GM12878 (cell line): ENCODE measurements at regions not wholly inside any gene's neighbourhood (a gene's known extent, or its start where the extent isn't known, plus 50 kb on each side); places are given as distances from the start of the nearest gene placed in this dataset.

Experiments used
- ATAC-seq: fragments of 200-7000 bp; cut with Tn5 transposase; 3 replicates; pipeline ENCODE4 v1.9.1; 2020; ENCODE audit warnings: mild to moderate bottlenecking, moderate library complexity
- BruUV-seq: library from RNA; stranded (reverse); fragments of 400-500 nt; replicated peaks from 2 replicates; lab custom pipeline; 2021; lab: Mats Ljungman, UMichigan
- CTCF ChIA-PET: fragments of 300-600 bp; sonication (Branson Sonifier 250); formaldehyde crosslinking; extraction: SDS; loops from one replicate; lab custom pipeline; 2021; ENCODE audit warnings: inconsistent platforms; lab: Yijun Ruan, JAX
- POLR2A ChIA-PET: fragments of 350-600 bp; formaldehyde crosslinking; extraction: SDS; loops from one replicate; lab custom pipeline; 2021; ENCODE audit warnings: inconsistent platforms; lab: Charles Lee
- RAD21 ChIA-PET: fragments of 300-600 bp; sonication (Branson Sonifier 250); formaldehyde crosslinking; loops from one replicate; lab custom pipeline; 2023; ENCODE audit warnings: antibody characterized with exemption; ENCODE audit not compliant: unreplicated experiment; lab: Charles Lee
- SMC1A ChIA-PET: fragments of 300-600 bp; sonication (Branson Sonifier 250); formaldehyde crosslinking; loops from one replicate; lab custom pipeline; 2023; ENCODE audit not compliant: unreplicated experiment, uncharacterized antibody; lab: Charles Lee
- DNase-seq: peaks from one replicate; pipeline ENCODE4 v3.0.0-alpha.2; 2011; ENCODE audit warnings: low read depth, low spot score
- FAIRE-seq: peaks from 3 replicates; lab custom pipeline; 2011; peaks lifted over from hg19 to GRCh38; lab: Jason Lieb, UNC
- H2AFZ ChIP-seq: 2 replicates; pipeline ENCODE4 v1.6.0; 2011; ENCODE audit warnings: low read depth, low read length, control low read depth; ENCODE audit not compliant: control insufficient read depth
- H3K27ac ChIP-seq: 2 replicates; pipeline ENCODE4 v1.5.1; 2011; ENCODE audit warnings: control low read depth; ENCODE audit not compliant: control insufficient read depth, insufficient read depth
- H3K27me3 ChIP-seq, 2 experiments: replicated peaks in 1 of 2; 2 replicates each; pipeline versions ENCODE4 v1.6.0 to v1.6.1; 2011; ENCODE audit warnings: low read length in 1 of 2; ENCODE audit not compliant: control insufficient read depth in 2 of 2, insufficient read depth in 2 of 2
- H3K36me3 ChIP-seq, 2 experiments: 2 replicates each; pipeline ENCODE4 v1.5.1; 2011; ENCODE audit warnings: low read length in 1 of 2; ENCODE audit not compliant: control insufficient read depth in 2 of 2, insufficient read depth in 2 of 2
- H3K4me1 ChIP-seq: 2 replicates; pipeline ENCODE4 v1.6.1; 2011; ENCODE audit warnings: mild to moderate bottlenecking, low read length, moderate library complexity, mixed read lengths; ENCODE audit not compliant: control insufficient read depth, insufficient read depth
- H3K4me2 ChIP-seq: 2 replicates; pipeline ENCODE4 v1.6.0; 2011; ENCODE audit warnings: control low read depth; ENCODE audit not compliant: control insufficient read depth, insufficient read depth
- H3K4me3 ChIP-seq: fragments of 200-600 bp; sonication (generic); 2 replicates; pipeline ENCODE4 v1.5.1; 2016
- H3K79me2 ChIP-seq: 2 replicates; pipeline ENCODE4 v1.6.0; 2011; ENCODE audit warnings: low read length; ENCODE audit not compliant: control insufficient read depth, insufficient read depth
- H3K9ac ChIP-seq: 2 replicates; pipeline ENCODE4 v1.8.0; 2011; ENCODE audit warnings: low read length, control low read depth, mixed read lengths; ENCODE audit not compliant: control insufficient read depth, insufficient read depth
- H3K9me3 ChIP-seq: replicated peaks from 3 replicates; pipeline ENCODE4 v1.5.1; 2011; ENCODE audit warnings: mild to moderate bottlenecking, low read length; ENCODE audit not compliant: control insufficient read depth, insufficient read depth
- H4K20me1 ChIP-seq: 2 replicates; pipeline ENCODE4 v1.6.0; 2011; ENCODE audit not compliant: control insufficient read depth, insufficient read depth
- BHLHE40 ChIP-seq, 2 experiments: fragments of 450-650 bp in 1 of 2; IDR thresholded peaks; 2 replicates each; pipeline ENCODE4 v1.6.1; 2011 to 2017; ENCODE audit warnings: low read depth in 2 of 2, borderline replicate concordance in 1 of 2, improper control_type of control experiment in 1 of 2, low read length in 1 of 2, mild to moderate bottlenecking in 1 of 2
- BMI1 ChIP-seq: fragments of 450-650 bp; IDR thresholded peaks from 2 replicates; pipeline ENCODE4 v1.6.1; 2016; ENCODE audit warnings: mild to moderate bottlenecking, moderate library complexity, borderline replicate concordance
- CREM ChIP-seq: IDR thresholded peaks from 2 replicates; pipeline ENCODE4 v1.6.1; 2014; ENCODE audit warnings: antibody characterized with exemption, low read depth
- FOS ChIP-seq: IDR thresholded peaks from 3 replicates; pipeline ENCODE4 v1.6.1; 2011; ENCODE audit warnings: borderline replicate concordance; ENCODE audit not compliant: insufficient read length; ENCODE audit errors: extremely low read depth
- FOXM1 ChIP-seq: IDR thresholded peaks from 2 replicates; pipeline ENCODE4 v1.6.1; 2012; ENCODE audit warnings: low read depth, mild to moderate bottlenecking, inconsistent platforms, low read length, moderate library complexity
- HCFC1 ChIP-seq: fragments of 150-350 bp; IDR thresholded peaks from 2 replicates; pipeline ENCODE4 v1.6.1; 2014; ENCODE audit warnings: low read length
- NFYA ChIP-seq: IDR thresholded peaks from 2 replicates; pipeline ENCODE4 v1.6.1; 2011; ENCODE audit warnings: low read depth, mild to moderate bottlenecking, low read length, improper control_type of control experiment, borderline replicate concordance
- NRF1 ChIP-seq: conservative IDR thresholded peaks from 2 replicates; pipeline ENCODE4 v1.6.1; 2011; ENCODE audit warnings: mild to moderate bottlenecking, low read depth, low read length, improper control_type of control experiment
- POU2F2 ChIP-seq: IDR thresholded peaks from 3 replicates; pipeline ENCODE4 v1.6.1; 2011; ENCODE audit warnings: low read depth, mild to moderate bottlenecking, low read length, borderline replicate concordance
- RBBP5 ChIP-seq: fragments of 200-600 bp; sonication (generic); conservative IDR thresholded peaks from 2 replicates; pipeline ENCODE4 v1.6.1; 2016
- SPI1 ChIP-seq: IDR thresholded peaks from 2 replicates; pipeline ENCODE4 v1.6.1; 2011; ENCODE audit warnings: low read depth, mild to moderate bottlenecking, low read length, moderate library complexity, borderline replicate concordance; ENCODE audit not compliant: insufficient read depth
- WGBS: methylation state at CpG from one replicate; pipeline ENCODE4 v1.1.6; 2016; ENCODE audit warnings: low lambda C conversion rate; ENCODE audit not compliant: insufficient replicate concordance, insufficient coverage; ENCODE audit errors: missing lambda C conversion rate; 5-methylcytosine and 5-hydroxymethylcytosine counted together
- in situ Hi-C: fragments of 300-500 bp; cut with MboI; formaldehyde crosslinking; loops from 9 replicates; pipeline ENCODE4 v1.14.3; 2018; ENCODE audit warnings: mixed read lengths
- intact Hi-C: fragments of 100-400 bp; cut with micrococcal nuclease; formaldehyde crosslinking; loops from one replicate; pipeline ENCODE4 v1.14.2; 2022; ENCODE audit not compliant: unreplicated experiment
- TF ChIP-seq, protein P1 (sequence below): fragments of 450-650 bp; IDR thresholded peaks from 2 replicates; pipeline ENCODE4 v1.6.1; 2017; ENCODE audit warnings: mild to moderate bottlenecking, moderate library complexity
- TF ChIP-seq, protein P2 (sequence below): fragments of 450-650 bp; IDR thresholded peaks from 2 replicates; pipeline ENCODE4 v1.6.1; 2017; ENCODE audit warnings: mild to moderate bottlenecking, low read depth, inconsistent platforms; ENCODE audit not compliant: poor library complexity, severe bottlenecking
- TF ChIP-seq, protein P3 (sequence below): fragments of 450-650 bp; IDR thresholded peaks from 2 replicates; pipeline ENCODE4 v1.6.1; 2017; ENCODE audit warnings: mild to moderate bottlenecking, moderate library complexity

- ChIA-PET SMC1A (no interaction called here), RAD21 (no interaction called here), POLR2A (no interaction called here), CTCF (no interaction called here)
- Histone ChIP-seq H3K9me3 (no peaks in the 10 kb centered on the region), H3K4me1 (no peaks in the 10 kb centered on the region), H3K4me2 (no peak overlapping the region), H3K4me3 (no peak overlapping the region), H4K20me1 (no peaks in the 10 kb centered on the region), H3K36me3 (no peaks in the 10 kb centered on the region), H3K79me2 (no peaks in the 10 kb centered on the region), H3K27ac (no peak overlapping the region), H3K9ac (no peak overlapping the region), H3K27me3 (no peaks in the 10 kb centered on the region; a peak in 2 of 4 replicates), H2AFZ (no peak overlapping the region)
- FAIRE-seq, result no peak
- ATAC-seq, result no peak
- WGBS, result 44% methylated on average over 10 of the region's 10 CpGs
- no TSS peak for BruUV-seq
- DNase-seq, result no peak
- in situ Hi-C loops, result no loop called here
- intact Hi-C loops, result no loop called here
- TF ChIP-seq FOS, result no peak
- TF ChIP-seq, protein P1, sequence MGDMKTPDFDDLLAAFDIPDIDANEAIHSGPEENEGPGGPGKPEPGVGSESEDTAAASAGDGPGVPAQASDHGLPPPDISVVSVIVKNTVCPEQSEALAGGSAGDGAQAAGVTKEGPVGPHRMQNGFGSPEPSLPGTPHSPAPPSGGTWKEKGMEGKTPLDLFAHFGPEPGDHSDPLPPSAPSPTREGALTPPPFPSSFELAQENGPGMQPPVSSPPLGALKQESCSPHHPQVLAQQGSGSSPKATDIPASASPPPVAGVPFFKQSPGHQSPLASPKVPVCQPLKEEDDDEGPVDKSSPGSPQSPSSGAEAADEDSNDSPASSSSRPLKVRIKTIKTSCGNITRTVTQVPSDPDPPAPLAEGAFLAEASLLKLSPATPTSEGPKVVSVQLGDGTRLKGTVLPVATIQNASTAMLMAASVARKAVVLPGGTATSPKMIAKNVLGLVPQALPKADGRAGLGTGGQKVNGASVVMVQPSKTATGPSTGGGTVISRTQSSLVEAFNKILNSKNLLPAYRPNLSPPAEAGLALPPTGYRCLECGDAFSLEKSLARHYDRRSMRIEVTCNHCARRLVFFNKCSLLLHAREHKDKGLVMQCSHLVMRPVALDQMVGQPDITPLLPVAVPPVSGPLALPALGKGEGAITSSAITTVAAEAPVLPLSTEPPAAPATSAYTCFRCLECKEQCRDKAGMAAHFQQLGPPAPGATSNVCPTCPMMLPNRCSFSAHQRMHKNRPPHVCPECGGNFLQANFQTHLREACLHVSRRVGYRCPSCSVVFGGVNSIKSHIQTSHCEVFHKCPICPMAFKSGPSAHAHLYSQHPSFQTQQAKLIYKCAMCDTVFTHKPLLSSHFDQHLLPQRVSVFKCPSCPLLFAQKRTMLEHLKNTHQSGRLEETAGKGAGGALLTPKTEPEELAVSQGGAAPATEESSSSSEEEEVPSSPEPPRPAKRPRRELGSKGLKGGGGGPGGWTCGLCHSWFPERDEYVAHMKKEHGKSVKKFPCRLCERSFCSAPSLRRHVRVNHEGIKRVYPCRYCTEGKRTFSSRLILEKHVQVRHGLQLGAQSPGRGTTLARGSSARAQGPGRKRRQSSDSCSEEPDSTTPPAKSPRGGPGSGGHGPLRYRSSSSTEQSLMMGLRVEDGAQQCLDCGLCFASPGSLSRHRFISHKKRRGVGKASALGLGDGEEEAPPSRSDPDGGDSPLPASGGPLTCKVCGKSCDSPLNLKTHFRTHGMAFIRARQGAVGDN, result no peak
- no peak for TF ChIP-seq RBBP5
- no peak for TF ChIP-seq CREM
- TF ChIP-seq FOXM1, result no peak
- TF ChIP-seq, protein P2, sequence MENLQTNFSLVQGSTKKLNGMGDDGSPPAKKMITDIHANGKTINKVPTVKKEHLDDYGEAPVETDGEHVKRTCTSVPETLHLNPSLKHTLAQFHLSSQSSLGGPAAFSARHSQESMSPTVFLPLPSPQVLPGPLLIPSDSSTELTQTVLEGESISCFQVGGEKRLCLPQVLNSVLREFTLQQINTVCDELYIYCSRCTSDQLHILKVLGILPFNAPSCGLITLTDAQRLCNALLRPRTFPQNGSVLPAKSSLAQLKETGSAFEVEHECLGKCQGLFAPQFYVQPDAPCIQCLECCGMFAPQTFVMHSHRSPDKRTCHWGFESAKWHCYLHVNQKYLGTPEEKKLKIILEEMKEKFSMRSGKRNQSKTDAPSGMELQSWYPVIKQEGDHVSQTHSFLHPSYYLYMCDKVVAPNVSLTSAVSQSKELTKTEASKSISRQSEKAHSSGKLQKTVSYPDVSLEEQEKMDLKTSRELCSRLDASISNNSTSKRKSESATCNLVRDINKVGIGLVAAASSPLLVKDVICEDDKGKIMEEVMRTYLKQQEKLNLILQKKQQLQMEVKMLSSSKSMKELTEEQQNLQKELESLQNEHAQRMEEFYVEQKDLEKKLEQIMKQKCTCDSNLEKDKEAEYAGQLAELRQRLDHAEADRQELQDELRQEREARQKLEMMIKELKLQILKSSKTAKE, result no peak
- no peak for TF ChIP-seq NFYA
- no peak for TF ChIP-seq POU2F2
- TF ChIP-seq, protein P3, sequence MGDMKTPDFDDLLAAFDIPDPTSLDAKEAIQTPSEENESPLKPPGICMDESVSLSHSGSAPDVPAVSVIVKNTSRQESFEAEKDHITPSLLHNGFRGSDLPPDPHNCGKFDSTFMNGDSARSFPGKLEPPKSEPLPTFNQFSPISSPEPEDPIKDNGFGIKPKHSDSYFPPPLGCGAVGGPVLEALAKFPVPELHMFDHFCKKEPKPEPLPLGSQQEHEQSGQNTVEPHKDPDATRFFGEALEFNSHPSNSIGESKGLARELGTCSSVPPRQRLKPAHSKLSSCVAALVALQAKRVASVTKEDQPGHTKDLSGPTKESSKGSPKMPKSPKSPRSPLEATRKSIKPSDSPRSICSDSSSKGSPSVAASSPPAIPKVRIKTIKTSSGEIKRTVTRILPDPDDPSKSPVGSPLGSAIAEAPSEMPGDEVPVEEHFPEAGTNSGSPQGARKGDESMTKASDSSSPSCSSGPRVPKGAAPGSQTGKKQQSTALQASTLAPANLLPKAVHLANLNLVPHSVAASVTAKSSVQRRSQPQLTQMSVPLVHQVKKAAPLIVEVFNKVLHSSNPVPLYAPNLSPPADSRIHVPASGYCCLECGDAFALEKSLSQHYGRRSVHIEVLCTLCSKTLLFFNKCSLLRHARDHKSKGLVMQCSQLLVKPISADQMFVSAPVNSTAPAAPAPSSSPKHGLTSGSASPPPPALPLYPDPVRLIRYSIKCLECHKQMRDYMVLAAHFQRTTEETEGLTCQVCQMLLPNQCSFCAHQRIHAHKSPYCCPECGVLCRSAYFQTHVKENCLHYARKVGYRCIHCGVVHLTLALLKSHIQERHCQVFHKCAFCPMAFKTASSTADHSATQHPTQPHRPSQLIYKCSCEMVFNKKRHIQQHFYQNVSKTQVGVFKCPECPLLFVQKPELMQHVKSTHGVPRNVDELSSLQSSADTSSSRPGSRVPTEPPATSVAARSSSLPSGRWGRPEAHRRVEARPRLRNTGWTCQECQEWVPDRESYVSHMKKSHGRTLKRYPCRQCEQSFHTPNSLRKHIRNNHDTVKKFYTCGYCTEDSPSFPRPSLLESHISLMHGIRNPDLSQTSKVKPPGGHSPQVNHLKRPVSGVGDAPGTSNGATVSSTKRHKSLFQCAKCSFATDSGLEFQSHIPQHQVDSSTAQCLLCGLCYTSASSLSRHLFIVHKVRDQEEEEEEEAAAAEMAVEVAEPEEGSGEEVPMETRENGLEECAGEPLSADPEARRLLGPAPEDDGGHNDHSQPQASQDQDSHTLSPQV, result no peak
- TF ChIP-seq HCFC1, result no peak
- TF ChIP-seq BMI1, result no peak
- TF ChIP-seq NRF1, result no peak
- TF ChIP-seq BHLHE40 (IDR thresholded peaks at IDR 0.05; ENCODE audit: borderline replicate concordance in 1 of 2, low read depth in 2 of 2, low read length in 1 of 2), result no peak
- TF ChIP-seq SPI1, result no peak
These were observed 98.0 kb downstream of the DDX1 start for GRCh38 chr2:15689654-15690053.
